NB4 (cell line): ENCODE measurements at regions not wholly inside any gene's neighbourhood (a gene's known extent, or its start where the extent isn't known, plus 50 kb on each side); places are given as distances from the start of the nearest gene placed in this dataset.

Source experiments
- CTCF ChIP-seq: IDR thresholded peaks from one replicate; pipeline ENCODE4 v1.5.1; 2012; ENCODE audit warnings: low read depth, low read length
- MYC ChIP-seq: IDR thresholded peaks from 2 replicates; pipeline ENCODE4 v1.6.1; 2011; ENCODE audit warnings: low read depth, low read length
- POLR2A ChIP-seq: IDR thresholded peaks from 2 replicates; pipeline ENCODE4 v1.6.1; 2011; ENCODE audit warnings: mild to moderate bottlenecking; ENCODE audit not compliant: insufficient read length; ENCODE audit errors: extremely low read depth

DNA sequence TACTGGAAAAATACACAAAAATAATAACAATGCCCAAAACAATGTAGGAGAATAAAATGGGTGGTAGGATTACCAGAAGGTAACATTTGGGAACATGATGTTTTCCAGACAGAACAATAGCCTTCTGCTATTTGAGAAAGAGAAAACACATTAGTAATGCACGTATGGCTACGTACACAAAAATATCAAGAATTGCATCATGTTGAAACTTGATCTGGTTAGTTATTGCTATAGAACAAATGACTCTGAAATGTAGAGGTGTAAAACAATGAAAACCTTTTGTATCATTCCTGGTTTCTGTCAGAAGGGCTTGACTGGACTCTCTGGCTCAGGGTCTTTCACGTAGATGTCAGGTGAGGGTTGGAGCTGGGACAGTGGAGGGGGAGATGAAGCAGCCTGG is 1040.0 kb downstream of the FAT4 start:
- no peak for TF ChIP-seq CTCF
- TF ChIP-seq POLR2A = no peak
- no peak for TF ChIP-seq MYC
